ENCODE measurements at regions not wholly inside any gene's neighbourhood (a gene's known extent, or its start where the extent isn't known, plus 50 kb on each side); places are given as distances from the start of the nearest gene placed in this dataset.

DNA sequence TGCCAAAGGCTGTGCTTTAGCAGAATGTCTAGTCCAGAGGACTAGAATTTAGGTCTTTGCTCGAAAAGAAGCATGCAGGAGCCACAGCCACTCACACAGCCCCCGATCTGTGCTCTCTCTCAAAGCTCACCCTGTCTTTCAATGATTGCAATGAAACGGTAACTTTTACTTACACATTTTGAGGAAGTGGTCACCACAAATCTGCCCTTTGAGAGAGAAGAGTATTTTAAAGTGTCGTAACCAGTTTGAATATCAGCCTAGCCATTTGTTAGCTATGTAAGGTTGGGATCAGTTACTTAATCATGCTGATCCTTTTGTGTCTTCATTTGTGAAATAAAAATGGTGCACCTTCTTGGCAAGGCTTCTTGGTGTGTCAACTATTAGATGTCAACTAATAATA is 209.0 kb downstream of the TFAP2A start:
- intact Hi-C loops (cut with micrococcal nuclease) = no loop called here
- peaks cover 5 to 7% of the 10 kb centered on the region in 2 donors for H3K9me3 Mint-ChIP-seq
- no peaks in the 10 kb centered on the region for H3K4me1 Mint-ChIP-seq
- Histone ChIP-seq H3K27me3 (ENCODE audit: control insufficient read depth, insufficient read depth, low read length) (no peaks in the 10 kb centered on the region), H3K27ac (ENCODE audit: low read length) (no peak overlapping the region), H3K36me3 (ENCODE audit: control insufficient read depth, insufficient read depth, low read length) (no peaks in the 10 kb centered on the region), H3K4me3 (ENCODE audit: low read length) (no peak overlapping the region), H3K9me3 (ENCODE audit: control insufficient read depth, insufficient read depth, low read length) (peaks cover 3% of the 10 kb centered on the region), H3K4me1 (ENCODE audit: control insufficient read depth, insufficient read depth, low read length) (no peaks in the 10 kb centered on the region)
- 3% methylated on average over 4 of the region's 4 CpGs for WGBS (ENCODE audit: insufficient coverage)
- DNase-seq = no peak
- H3K27ac Mint-ChIP-seq = no peak overlapping the region
- H3K4me3 Mint-ChIP-seq = no peak overlapping the region
- H3K27me3 Mint-ChIP-seq (ENCODE audit: low read depth in 2 of 2) = no peaks in the 10 kb centered on the region
- no peaks in the 10 kb centered on the region for H3K36me3 Mint-ChIP-seq
- ATAC-seq = no peak
- TF ChIP-seq, protein P1, sequence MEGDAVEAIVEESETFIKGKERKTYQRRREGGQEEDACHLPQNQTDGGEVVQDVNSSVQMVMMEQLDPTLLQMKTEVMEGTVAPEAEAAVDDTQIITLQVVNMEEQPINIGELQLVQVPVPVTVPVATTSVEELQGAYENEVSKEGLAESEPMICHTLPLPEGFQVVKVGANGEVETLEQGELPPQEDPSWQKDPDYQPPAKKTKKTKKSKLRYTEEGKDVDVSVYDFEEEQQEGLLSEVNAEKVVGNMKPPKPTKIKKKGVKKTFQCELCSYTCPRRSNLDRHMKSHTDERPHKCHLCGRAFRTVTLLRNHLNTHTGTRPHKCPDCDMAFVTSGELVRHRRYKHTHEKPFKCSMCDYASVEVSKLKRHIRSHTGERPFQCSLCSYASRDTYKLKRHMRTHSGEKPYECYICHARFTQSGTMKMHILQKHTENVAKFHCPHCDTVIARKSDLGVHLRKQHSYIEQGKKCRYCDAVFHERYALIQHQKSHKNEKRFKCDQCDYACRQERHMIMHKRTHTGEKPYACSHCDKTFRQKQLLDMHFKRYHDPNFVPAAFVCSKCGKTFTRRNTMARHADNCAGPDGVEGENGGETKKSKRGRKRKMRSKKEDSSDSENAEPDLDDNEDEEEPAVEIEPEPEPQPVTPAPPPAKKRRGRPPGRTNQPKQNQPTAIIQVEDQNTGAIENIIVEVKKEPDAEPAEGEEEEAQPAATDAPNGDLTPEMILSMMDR (IDR thresholded peaks at IDR 0.05) = no peak

DNA sequence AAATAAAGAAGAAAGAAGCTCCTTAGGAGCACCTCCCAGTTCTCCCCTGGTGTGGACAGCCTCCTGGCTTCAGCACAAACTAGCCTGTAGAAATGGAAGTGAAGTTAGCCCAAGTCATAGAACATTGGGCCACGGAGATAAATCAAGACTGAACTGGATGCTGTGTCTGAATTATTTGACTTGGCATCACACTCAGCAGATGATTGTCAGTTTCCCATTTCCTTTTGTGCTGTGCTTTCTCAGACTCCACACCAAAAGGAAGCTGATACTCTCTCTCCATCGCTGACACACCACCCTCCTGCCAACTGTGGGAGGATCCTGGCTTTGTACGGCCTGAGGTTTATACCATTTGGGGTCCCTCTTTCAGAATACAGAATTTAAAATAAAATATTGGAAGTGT is 209.8 kb downstream of the TFAP2A start:
- ATAC-seq = no peak
- H3K9me3 Mint-ChIP-seq = peaks cover 8 to 11% of the 10 kb centered on the region in 2 donors

DNA sequence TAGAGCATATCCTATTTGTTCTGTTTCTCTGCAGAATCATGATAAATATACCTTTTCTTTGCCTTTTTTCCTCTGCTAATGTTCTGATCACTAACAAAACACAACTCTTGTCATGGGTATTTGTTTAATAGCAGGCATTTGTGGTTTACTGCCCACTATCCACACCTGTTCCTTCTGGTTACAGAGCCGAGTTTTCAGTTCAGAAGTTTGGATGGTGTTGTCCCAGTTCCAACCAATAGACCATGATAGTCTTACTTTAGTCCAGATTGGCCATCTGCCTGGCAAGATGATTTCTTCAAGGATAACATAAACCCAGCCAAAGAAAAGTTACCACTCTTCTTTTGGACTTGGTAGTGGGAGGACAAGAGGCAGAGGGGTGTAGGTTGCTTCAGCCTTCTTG is 211.2 kb downstream of the TFAP2A start:
- Histone ChIP-seq H3K36me3 (ENCODE audit: control insufficient read depth, insufficient read depth, low read length) (no peaks in the 10 kb centered on the region), H3K27me3 (ENCODE audit: control insufficient read depth, insufficient read depth, low read length) (no peaks in the 10 kb centered on the region), H3K27ac (ENCODE audit: low read length) (no peak overlapping the region), H3K9me3 (ENCODE audit: control insufficient read depth, insufficient read depth, low read length) (peaks cover 3% of the 10 kb centered on the region), H3K4me1 (ENCODE audit: control insufficient read depth, insufficient read depth, low read length) (no peaks in the 10 kb centered on the region), H3K4me3 (ENCODE audit: low read length) (no peak overlapping the region)
- no peaks in the 10 kb centered on the region for H3K4me1 Mint-ChIP-seq
- H3K9me3 Mint-ChIP-seq = peaks cover 5 to 8% of the 10 kb centered on the region in 2 donors
- WGBS (ENCODE audit: insufficient coverage) = 67% methylated on average over 1 of the region's 1 CpG
- no peak for ATAC-seq
- no peak overlapping the region for H3K27ac Mint-ChIP-seq
- no peaks in the 10 kb centered on the region for H3K36me3 Mint-ChIP-seq
- peaks cover 0 to 2% of the 10 kb centered on the region in 2 donors for H3K27me3 Mint-ChIP-seq (ENCODE audit: low read depth in 2 of 2)
- DNase-seq = no peak
- TF ChIP-seq, protein P1 (IDR thresholded peaks at IDR 0.05) = no peak
- intact Hi-C loops (cut with micrococcal nuclease) = no loop called here
- no peak overlapping the region for H3K4me3 Mint-ChIP-seq

More for the DNA sequence above, 209.8 kb downstream of the TFAP2A start:
- Histone ChIP-seq H3K4me3 (ENCODE audit: low read length) (no peak overlapping the region), H3K36me3 (ENCODE audit: control insufficient read depth, insufficient read depth, low read length) (no peaks in the 10 kb centered on the region), H3K4me1 (ENCODE audit: control insufficient read depth, insufficient read depth, low read length) (no peaks in the 10 kb centered on the region), H3K27ac (ENCODE audit: low read length) (no peak overlapping the region), H3K27me3 (ENCODE audit: control insufficient read depth, insufficient read depth, low read length) (no peaks in the 10 kb centered on the region), H3K9me3 (ENCODE audit: control insufficient read depth, insufficient read depth, low read length) (peaks cover 3% of the 10 kb centered on the region)
- peaks cover 0 to 2% of the 10 kb centered on the region in 2 donors for H3K27me3 Mint-ChIP-seq (ENCODE audit: low read depth in 2 of 2)
- H3K27ac Mint-ChIP-seq = no peak overlapping the region
- TF ChIP-seq, protein P1 (IDR thresholded peaks at IDR 0.05) = no peak
- no peaks in the 10 kb centered on the region for H3K4me1 Mint-ChIP-seq
- WGBS (ENCODE audit: insufficient coverage) = 15% methylated on average over 2 of the region's 3 CpGs
- no peak for DNase-seq
- intact Hi-C loops (cut with micrococcal nuclease) = no loop called here
- no peaks in the 10 kb centered on the region for H3K36me3 Mint-ChIP-seq
- H3K4me3 Mint-ChIP-seq = no peak overlapping the region

DNA sequence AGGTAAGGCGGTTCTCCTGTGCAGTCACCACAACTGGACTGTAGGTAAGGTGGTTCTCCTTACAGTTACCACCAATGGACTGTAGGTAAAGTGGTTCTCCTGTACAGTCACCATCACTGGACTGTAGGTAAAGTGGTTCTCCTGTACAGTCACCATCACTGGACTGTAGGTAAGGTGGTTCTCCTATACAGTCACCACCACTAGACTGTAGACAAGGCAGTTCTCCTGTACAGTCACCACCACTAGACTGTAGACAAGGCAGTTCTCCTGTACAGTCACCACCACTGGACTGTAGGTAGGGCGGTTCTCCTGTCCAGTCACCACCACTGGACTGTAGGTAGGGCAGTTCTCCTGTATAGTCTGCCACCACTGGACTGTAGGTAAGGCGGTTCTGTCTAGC is 212.3 kb downstream of the TFAP2A start:
- intact Hi-C loops (cut with micrococcal nuclease) = no loop called here
- Mint-ChIP-seq H3K27ac (no peak overlapping the region), H3K4me1 (no peaks in the 10 kb centered on the region), H3K4me3 (no peak overlapping the region), H3K36me3 (no peaks in the 10 kb centered on the region), H3K27me3 (ENCODE audit: low read depth in 2 of 2) (peaks cover 0 to 2% of the 10 kb centered on the region in 2 donors), H3K9me3 (peaks cover 8 to 9% of the 10 kb centered on the region in 2 donors)
- H3K36me3 ChIP-seq (ENCODE audit: control insufficient read depth, insufficient read depth, low read length) = no peaks in the 10 kb centered on the region
- ATAC-seq (no peak), DNase-seq (no peak)
- TF ChIP-seq, protein P1 (IDR thresholded peaks at IDR 0.05) = no peak
- H3K27ac ChIP-seq (ENCODE audit: low read length) = no peak overlapping the region
- no peaks in the 10 kb centered on the region for H3K27me3 ChIP-seq (ENCODE audit: control insufficient read depth, insufficient read depth, low read length)
- H3K4me1 ChIP-seq (ENCODE audit: control insufficient read depth, insufficient read depth, low read length) = no peaks in the 10 kb centered on the region
- H3K4me3 ChIP-seq (ENCODE audit: low read length) = no peak overlapping the region
- 91% methylated on average over 2 of the region's 3 CpGs for WGBS (ENCODE audit: insufficient coverage)
- peaks cover 3% of the 10 kb centered on the region for H3K9me3 ChIP-seq (ENCODE audit: control insufficient read depth, insufficient read depth, low read length)

All from natural killer cell (primary cell).